HG02870 (cell line): ENCODE measurements at regions not wholly inside any gene's neighbourhood (a gene's known extent, or its start where the extent isn't known, plus 50 kb on each side); places are given as distances from the start of the nearest gene placed in this dataset.
"Not testable (repeated sequence)": the region's sequence is repeated elsewhere in the genome, so short reads cannot be mapped to it uniquely, and the experiment has no call there.

Experiments
- ATAC-seq: cut with Tn5 transposase; IDR thresholded peaks from one replicate; pipeline ENCODE4 v1.9.1; 2021; ENCODE audit warnings: mild to moderate bottlenecking, moderate library complexity; ENCODE audit not compliant: unreplicated experiment

- no peak for ATAC-seq
Observed at GRCh38 chr13:84816567-84817105, 934.4 kb upstream of the SLITRK1 start.

GRCh38 chr13:84812789-84813188 lies 930.5 kb upstream of the SLITRK1 start:
- ATAC-seq, result no peak

- ATAC-seq, result no peak
Observed at GRCh38 chr13:84812078-84812477, 929.8 kb upstream of the SLITRK1 start.

- ATAC-seq, result no peak
Observed at GRCh38 chr13:84810781-84811180, 928.5 kb upstream of the SLITRK1 start.

GRCh38 chr13:84802073-84802472 lies 919.8 kb upstream of the SLITRK1 start:
- no peak for ATAC-seq

GRCh38 chr13:84784443-84785153 lies 902.3 kb upstream of the SLITRK1 start:
- ATAC-seq, result no peak

GRCh38 chr13:84777316-84777715 lies 895.0 kb upstream of the SLITRK1 start:
- no peak for ATAC-seq

GRCh38 chr13:84776593-84776992 lies 894.3 kb upstream of the SLITRK1 start:
- ATAC-seq, result no peak

GRCh38 chr13:84775920-84776319 lies 893.6 kb upstream of the SLITRK1 start:
- not testable (repeated sequence) for ATAC-seq

- no peak for ATAC-seq
Observed at GRCh38 chr13:84774111-84774510, 891.8 kb upstream of the SLITRK1 start.

GRCh38 chr13:84760956-84761355 lies 878.7 kb upstream of the SLITRK1 start:
- ATAC-seq, result no peak

GRCh38 chr13:84749126-84749525 lies 866.9 kb upstream of the SLITRK1 start:
- ATAC-seq, result no peak

- ATAC-seq, result no peak
Observed at GRCh38 chr13:84745051-84745551, 862.8 kb upstream of the SLITRK1 start.

GRCh38 chr13:84744203-84744602 lies 861.9 kb upstream of the SLITRK1 start:
- ATAC-seq, result no peak

- no peak for ATAC-seq
Observed at GRCh38 chr13:84741253-84741652, 859.0 kb upstream of the SLITRK1 start.

GRCh38 chr13:84739021-84739420 lies 856.7 kb upstream of the SLITRK1 start:
- ATAC-seq, result no peak

- ATAC-seq, result no peak
Observed at GRCh38 chr13:84737661-84738060, 855.4 kb upstream of the SLITRK1 start.

GRCh38 chr13:84730376-84730775 lies 848.1 kb upstream of the SLITRK1 start:
- ATAC-seq, result no peak

GRCh38 chr13:84705982-84706710 lies 823.9 kb upstream of the SLITRK1 start:
- no peak for ATAC-seq

- ATAC-seq, result no peak
Observed at GRCh38 chr13:84702174-84702573, 819.9 kb upstream of the SLITRK1 start.

- ATAC-seq, result not testable (repeated sequence)
Observed at GRCh38 chr13:84697591-84697990, 815.3 kb upstream of the SLITRK1 start.

- no peak for ATAC-seq
Observed at GRCh38 chr13:84686973-84687372, 804.7 kb upstream of the SLITRK1 start.
